HG02610 (cell line): ENCODE measurements at regions not wholly inside any gene's neighbourhood (a gene's known extent, or its start where the extent isn't known, plus 50 kb on each side); places are given as distances from the start of the nearest gene placed in this dataset.
"Not testable (repeated sequence)": the region's sequence is repeated elsewhere in the genome, so short reads cannot be mapped to it uniquely, and the experiment has no call there.

ENCODE experiments used
- ATAC-seq: cut with Tn5 transposase; IDR thresholded peaks from one replicate; pipeline ENCODE4 v1.9.1; 2021; ENCODE audit warnings: mild to moderate bottlenecking, moderate library complexity; ENCODE audit not compliant: unreplicated experiment

- no peak for ATAC-seq
Measured at GRCh38 chr6:80441131-80441530, 334.7 kb downstream of the BCKDHB start.

- ATAC-seq = no peak
Measured at GRCh38 chr6:80440496-80441115, 334.1 kb downstream of the BCKDHB start.

GRCh38 chr6:80439721-80440470, 333.4 kb downstream of the BCKDHB start:
- ATAC-seq = no peak

- ATAC-seq = no peak
Measured at GRCh38 chr6:80438772-80439171, 332.3 kb downstream of the BCKDHB start.

- no peak for ATAC-seq
Measured at GRCh38 chr6:80437801-80438200, 331.3 kb downstream of the BCKDHB start.

GRCh38 chr6:80437221-80437620, 330.8 kb downstream of the BCKDHB start:
- ATAC-seq = no peak

- ATAC-seq = no peak
Measured at GRCh38 chr6:80436663-80437062, 330.2 kb downstream of the BCKDHB start.

GRCh38 chr6:80435457-80435856, 329.0 kb downstream of the BCKDHB start:
- no peak for ATAC-seq

GRCh38 chr6:80434691-80435350, 328.4 kb downstream of the BCKDHB start:
- no peak for ATAC-seq

- no peak for ATAC-seq
Measured at GRCh38 chr6:80433673-80434025, 327.2 kb downstream of the BCKDHB start.

GRCh38 chr6:80433010-80433672, 326.7 kb downstream of the BCKDHB start:
- ATAC-seq = no peak

GRCh38 chr6:80425089-80425823, 318.8 kb downstream of the BCKDHB start:
- no peak for ATAC-seq

GRCh38 chr6:80411486-80411885, 305.0 kb downstream of the BCKDHB start:
- ATAC-seq = no peak

GRCh38 chr6:80407976-80408375, 301.5 kb downstream of the BCKDHB start:
- ATAC-seq = not testable (repeated sequence)

GRCh38 chr6:80404889-80405288, 298.4 kb downstream of the BCKDHB start:
- no peak for ATAC-seq

- ATAC-seq = no peak
Measured at GRCh38 chr6:80403365-80403764, 296.9 kb downstream of the BCKDHB start.

- no peak for ATAC-seq
Measured at GRCh38 chr6:80402266-80402665, 295.8 kb downstream of the BCKDHB start.
